COLO668 (cell line): ENCODE measurements at regions not wholly inside any gene's neighbourhood (a gene's known extent, or its start where the extent isn't known, plus 50 kb on each side); places are given as distances from the start of the nearest gene placed in this dataset.
A peak's percentile ranks its signal among the peaks of the same experiment; 100 is the strongest.
"Not testable (repeated sequence)": the region's sequence is repeated elsewhere in the genome, so short reads cannot be mapped to it uniquely, and the experiment has no call there.

Source experiments
- DNase-seq: peaks from one replicate; lab custom pipeline; 2025; ENCODE audit not compliant: unreplicated experiment; lab: John Stamatoyannopoulos, UW

DNA sequence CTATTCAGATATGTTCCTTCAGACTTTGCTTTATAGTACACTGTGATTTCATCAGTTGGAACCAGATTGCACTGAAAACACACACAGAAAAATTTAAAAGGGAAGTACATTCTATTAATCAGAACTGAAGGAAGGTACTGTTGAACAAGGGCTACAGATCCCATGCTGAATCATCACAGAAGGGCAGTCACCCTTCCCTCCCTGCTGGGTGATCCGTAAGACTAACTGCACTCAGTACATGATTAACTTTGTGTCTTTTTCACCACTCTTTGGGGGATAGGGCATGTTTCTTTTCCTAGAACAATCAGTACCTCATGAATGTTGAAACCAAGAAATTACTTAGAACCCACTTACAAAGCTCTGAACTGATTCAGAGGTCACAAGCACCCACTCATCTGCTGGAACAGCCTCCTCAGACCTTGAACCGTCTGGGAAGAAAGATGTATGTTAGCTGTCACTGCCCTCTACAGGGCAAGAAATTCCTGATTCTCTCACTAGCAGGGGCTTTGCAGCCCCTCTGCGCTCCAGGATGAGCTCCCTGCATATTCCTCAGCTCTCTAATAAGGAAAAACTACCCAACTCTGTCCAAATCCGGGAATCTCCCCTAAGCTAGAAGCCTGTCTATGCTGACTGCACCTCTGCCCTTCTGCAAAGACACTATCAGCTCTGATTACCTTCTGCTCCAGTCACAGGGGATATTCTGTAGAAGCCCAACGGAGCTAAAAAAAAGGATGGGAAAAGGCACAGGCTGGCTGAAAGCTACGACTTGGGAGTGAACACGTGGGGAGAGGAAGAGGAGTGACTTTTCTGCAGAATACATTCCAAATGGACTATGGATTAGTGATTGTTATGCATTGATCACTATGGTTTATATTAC, 51.0 kb downstream of the IARS1 start:
- DNase-seq: no peak

DNA sequence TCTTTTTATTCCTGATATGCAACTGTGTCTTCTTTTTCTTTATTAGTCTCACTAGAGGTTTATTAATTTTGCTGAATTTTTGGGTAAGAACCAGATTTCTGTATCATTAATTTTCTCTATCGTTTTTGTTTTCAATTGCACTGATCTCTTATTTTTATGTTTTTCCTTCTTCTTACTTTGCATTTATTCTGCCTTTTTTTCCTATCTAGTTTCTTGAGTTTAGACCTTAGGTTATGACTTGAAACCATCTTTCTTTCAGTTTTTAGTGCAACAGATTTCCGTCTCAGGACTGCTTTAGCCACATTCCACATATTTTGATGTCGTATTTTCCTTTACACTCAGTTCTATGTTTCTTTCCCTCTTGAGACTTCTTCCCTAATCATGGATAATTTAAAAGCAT, 56.6 kb downstream of the IARS1 start:
- DNase-seq: no peak

- no peak for DNase-seq
Observed at GRCh38 chr9:92236465-92236864, 57.0 kb downstream of the IARS1 start.

- DNase-seq: no peak
Observed at GRCh38 chr9:92234514-92234913, 59.0 kb downstream of the IARS1 start.

DNA sequence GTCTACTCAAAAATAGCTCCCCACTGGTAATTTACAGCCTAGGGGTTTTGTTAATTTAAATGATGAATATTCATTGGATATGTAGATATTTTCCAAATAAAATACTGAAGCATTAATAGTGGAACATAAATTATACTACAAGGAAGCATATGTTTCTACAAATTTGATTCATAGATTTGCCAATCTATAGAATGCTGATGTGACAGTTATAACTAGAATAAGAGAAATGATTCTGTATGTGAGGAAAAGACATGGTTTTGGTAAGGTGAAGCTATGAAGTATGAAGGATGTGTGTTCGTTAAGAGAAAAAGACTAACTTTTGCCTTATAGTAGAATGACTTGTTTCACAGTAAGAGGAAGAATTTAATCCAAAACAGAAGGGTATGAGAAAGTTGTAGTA, 61.3 kb downstream of the IARS1 start:
- DNase-seq: no peak

GRCh38 chr9:92228628-92229027, 64.9 kb downstream of the IARS1 start:
- DNase-seq: no peak

- no peak for DNase-seq
Observed at GRCh38 chr9:92224177-92224576, 69.3 kb downstream of the IARS1 start.

DNA sequence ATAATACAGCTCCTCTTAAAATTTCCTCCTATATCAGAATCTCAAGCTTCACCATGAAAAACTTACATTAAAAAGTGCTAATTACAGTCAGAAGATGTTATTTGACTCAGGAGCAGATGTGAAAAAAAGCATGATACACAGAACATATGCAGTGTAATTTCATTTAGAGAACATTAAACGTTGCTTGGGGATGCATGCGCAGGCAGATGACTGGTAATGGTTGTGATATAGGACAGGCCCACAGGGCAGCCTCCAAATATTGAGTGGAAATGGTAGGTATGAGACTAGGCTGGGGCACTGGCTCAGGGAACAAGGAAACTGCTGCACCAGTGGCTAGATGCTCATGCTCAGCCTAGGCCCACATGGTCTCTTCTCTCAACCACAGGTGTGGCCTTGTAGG, 69.7 kb downstream of the IARS1 start:
- no peak for DNase-seq

DNA sequence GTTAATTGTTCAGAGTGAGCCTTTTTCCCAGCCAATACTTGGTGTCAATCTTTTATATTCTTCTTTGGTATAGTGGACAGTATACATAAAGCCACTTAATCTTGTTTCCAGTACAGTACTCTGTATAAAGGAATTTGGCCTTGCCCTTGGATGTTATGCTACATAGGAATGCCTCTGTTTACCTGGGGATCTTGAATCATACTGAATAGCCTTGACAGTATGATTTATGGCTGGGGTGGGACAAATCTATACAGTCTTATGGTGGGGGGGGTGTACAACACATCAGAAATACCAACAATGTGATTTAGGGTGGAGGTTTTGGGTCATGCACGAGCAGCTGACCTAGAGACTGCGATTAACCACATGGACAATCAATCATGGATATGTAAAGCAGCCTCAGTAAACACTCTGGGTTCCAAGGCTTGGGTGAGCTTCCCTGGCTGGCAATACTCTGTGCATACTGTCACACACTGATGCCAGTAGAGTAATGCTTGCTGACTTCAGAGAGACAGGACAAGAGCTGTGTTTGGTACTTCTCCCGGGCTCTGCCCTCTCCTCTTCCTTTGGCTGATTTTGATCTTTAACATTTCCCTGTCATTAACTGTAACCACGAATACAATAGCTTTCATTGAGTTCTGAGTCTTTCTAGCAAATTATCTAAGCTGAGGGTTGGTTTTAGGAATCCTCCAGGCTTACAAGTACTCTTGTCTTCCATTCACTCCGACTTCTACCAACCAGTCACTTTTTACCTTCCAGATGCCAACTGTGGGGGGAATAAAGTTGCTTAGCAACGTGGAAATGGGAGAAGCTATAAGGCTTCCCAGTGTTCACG, 84.6 kb downstream of the IARS1 start:
- no peak for DNase-seq

DNA sequence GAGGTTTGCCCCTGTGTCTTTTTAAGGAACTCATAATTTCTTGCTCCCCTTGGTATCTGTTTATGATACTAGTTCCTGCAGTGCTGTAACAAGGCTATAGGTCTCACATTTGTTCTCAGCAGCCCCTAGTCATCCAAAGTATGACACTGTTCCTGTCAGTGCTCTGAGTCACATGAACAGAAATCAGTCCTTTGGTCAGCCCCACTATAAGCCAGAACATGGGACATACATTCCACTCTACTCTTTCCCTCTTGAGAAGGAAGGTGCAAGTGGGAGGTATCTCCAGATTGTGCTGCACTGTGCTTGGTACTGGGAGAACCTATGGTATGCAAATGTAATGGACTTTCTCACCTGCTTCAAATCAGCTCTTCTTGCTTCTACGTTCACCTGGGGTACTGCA, 87.0 kb downstream of the IARS1 start:
- no peak for DNase-seq

- DNase-seq: not testable (repeated sequence)
Observed at GRCh38 chr9:92203887-92204286, 88.7 kb upstream of the SPTLC1 start.

GRCh38 chr9:92198237-92198636, 83.0 kb upstream of the SPTLC1 start:
- not testable (repeated sequence) for DNase-seq

- no peak for DNase-seq
Observed at GRCh38 chr9:92196909-92197308, 81.7 kb upstream of the SPTLC1 start.

DNA sequence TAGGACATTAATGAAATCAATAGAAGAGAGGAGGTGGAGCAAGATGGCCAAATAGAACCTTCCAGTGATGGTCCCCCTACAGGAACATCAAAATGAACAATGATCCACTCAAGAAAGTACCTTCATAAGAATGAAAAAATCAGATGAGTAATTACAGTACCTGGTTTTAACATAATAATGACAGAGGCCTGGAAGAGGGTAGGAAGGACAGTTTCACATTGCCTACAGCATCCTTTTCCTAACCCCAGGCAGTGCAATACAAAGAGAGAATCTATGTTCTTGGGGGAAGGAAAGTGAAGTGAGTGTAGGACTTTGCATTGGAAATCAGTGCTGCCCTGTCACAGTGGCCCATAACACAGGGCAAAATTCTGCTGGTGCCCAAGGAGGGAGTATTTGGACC, 81.2 kb upstream of the SPTLC1 start:
- DNase-seq: no peak

- DNase-seq: no peak
Observed at GRCh38 chr9:92191801-92192200, 76.6 kb upstream of the SPTLC1 start.

DNA sequence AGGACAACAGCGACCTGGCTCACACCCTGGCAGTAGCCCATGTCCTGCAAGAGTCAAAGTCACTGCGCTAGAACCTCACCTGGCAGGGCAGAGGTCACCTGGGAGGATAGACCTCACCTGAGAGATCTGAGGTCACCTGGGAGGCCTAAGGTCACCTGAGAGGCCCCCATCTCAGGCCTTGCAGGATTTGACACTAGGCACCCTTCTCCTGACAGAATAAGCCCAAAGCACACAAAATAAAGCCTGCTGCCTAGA, 75.2 kb upstream of the SPTLC1 start:
- no peak for DNase-seq

- no peak for DNase-seq
Observed at GRCh38 chr9:92189782-92190535, 74.7 kb upstream of the SPTLC1 start.

DNA sequence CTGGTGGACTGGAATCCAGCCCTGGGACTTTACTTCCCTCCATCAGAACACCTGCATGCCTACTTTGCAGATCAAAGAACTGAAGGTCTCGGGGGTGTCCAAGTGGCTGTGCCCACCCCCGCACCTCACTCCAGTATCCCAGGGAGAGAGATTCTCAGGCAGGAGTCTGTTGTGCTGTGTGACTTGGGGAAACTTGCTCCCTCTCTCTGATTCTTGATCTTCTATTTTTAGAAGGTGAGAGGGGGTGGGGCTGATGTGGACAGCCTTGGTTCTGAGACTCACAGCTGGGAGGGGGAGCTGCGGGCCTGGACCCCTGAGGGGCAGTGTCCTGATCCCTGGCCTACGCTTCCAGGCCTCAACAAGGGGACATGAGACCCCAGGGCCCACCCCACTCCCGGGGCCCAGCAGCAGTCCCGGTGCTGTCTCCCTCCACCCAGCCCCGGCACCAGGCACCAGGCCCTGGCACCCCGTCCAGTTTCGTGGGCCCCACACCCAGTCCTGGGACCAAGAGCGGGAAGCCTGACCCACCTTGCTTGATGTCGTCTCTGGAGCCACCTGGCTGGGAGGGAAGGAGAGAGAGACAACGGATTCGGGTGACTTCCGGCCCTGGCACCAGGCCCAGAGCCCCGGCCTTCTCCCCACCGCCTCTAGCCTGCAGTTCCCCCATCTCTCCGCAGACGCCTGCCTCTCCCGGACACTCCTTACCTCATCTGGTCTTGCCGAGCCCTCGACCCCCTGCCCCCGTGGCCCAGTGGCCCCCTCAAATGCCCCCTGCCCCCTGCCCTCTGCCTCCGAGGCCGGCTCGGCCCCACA, 74.0 kb upstream of the SPTLC1 start:
- DNase-seq: peak; percentile 55

DNA sequence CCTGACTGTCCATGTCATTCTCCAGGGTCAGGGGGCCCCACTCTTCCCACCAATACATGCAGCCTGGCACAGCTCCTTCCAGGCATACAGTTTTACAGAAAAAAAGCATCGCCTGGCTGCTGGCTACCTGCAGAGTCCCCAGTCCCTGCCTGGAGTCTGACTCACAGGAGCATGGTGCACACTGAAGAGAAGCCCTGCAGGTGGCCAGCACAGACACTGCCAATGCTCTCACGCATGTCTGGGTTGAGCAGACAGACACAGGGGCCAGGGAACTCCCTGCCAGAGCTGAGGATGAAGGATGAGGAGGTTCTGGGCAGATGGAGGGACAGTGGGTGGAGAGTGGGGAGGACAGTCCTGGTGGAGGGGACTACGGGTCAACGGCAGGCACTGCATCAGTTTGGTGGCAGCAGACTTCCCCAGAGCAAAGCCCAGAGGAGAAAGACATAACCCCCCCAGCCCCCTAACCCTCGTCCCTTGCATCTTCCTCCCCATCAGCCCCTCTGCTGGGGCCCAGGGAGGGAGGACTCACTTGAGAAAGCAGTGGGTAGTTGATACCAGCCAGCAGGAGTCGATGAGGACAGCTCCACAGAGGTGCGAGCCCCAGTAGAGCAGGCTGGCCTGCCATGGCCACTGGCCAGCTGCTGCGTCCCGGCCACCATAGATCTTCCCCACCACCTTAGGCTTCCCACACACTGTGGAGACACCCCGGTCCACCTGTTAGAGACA, 72.9 kb upstream of the SPTLC1 start:
- DNase-seq: no peak

- no peak for DNase-seq
Observed at GRCh38 chr9:92187390-92187789, 72.2 kb upstream of the SPTLC1 start.
